ENCODE measurements at regions not wholly inside any gene's neighbourhood (a gene's known extent, or its start where the extent isn't known, plus 50 kb on each side); places are given as distances from the start of the nearest gene placed in this dataset.

GRCh38 chr10:2817940-2818636 is 249.3 kb upstream of the PFKP start:
- TF ChIP-seq CTCF (IDR thresholded peaks at IDR 0.05) (no peak), POLR2A (IDR thresholded peaks at IDR 0.05) (no peak)

All from right lobe of liver (tissue), 4 donors.